ENCODE measurements at regions not wholly inside any gene's neighbourhood (a gene's known extent, or its start where the extent isn't known, plus 50 kb on each side); places are given as distances from the start of the nearest gene placed in this dataset.

- Mint-ChIP-seq H3K36me3 (ENCODE audit: low read depth) (no peaks in the 10 kb centered on the region), H3K4me1 (ENCODE audit: low read depth) (peaks cover 4% of the 10 kb centered on the region), H3K9me3 (ENCODE audit: low read depth) (no peaks in the 10 kb centered on the region), H3K4me3 (ENCODE audit: unreplicated experiment) (no peak overlapping the region), H3K27me3 (ENCODE audit: low read depth) (peaks cover 1% of the 10 kb centered on the region), H3K27ac (ENCODE audit: unreplicated experiment) (no peak overlapping the region)
- no peak for TF ChIP-seq CTCF (IDR thresholded peaks at IDR 0.05)
- DNase-seq (ENCODE audit: low spot score), result no peak
Observed at GRCh38 chr12:108040947-108041346, 88.1 kb upstream of the WSCD2 start.

- H3K9me3 Mint-ChIP-seq (ENCODE audit: low read depth), result no peaks in the 10 kb centered on the region
- H3K27me3 Mint-ChIP-seq (ENCODE audit: low read depth), result peaks cover 7% of the 10 kb centered on the region
- no peak overlapping the region for H3K4me3 Mint-ChIP-seq (ENCODE audit: unreplicated experiment)
- no peak overlapping the region for H3K27ac Mint-ChIP-seq (ENCODE audit: unreplicated experiment)
- no peak for TF ChIP-seq CTCF (IDR thresholded peaks at IDR 0.05)
- H3K36me3 Mint-ChIP-seq (ENCODE audit: low read depth), result no peaks in the 10 kb centered on the region
- DNase-seq (ENCODE audit: low spot score), result no peak
- H3K4me1 Mint-ChIP-seq (ENCODE audit: low read depth), result peaks cover 8% of the 10 kb centered on the region
Observed at GRCh38 chr12:108043286-108043685, 85.8 kb upstream of the WSCD2 start.

GRCh38 chr12:108043750-108044533, 85.1 kb upstream of the WSCD2 start:
- H3K4me3 Mint-ChIP-seq (ENCODE audit: unreplicated experiment), result no peak overlapping the region
- H3K27me3 Mint-ChIP-seq (ENCODE audit: low read depth), result peaks cover 8% of the 10 kb centered on the region
- H3K4me1 Mint-ChIP-seq (ENCODE audit: low read depth), result peaks cover 8% of the 10 kb centered on the region
- no peak overlapping the region for H3K27ac Mint-ChIP-seq (ENCODE audit: unreplicated experiment)
- no peaks in the 10 kb centered on the region for H3K36me3 Mint-ChIP-seq (ENCODE audit: low read depth)
- no peak for DNase-seq (ENCODE audit: low spot score)
- no peaks in the 10 kb centered on the region for H3K9me3 Mint-ChIP-seq (ENCODE audit: low read depth)
- no peak for TF ChIP-seq CTCF (IDR thresholded peaks at IDR 0.05)

- no peak overlapping the region for H3K27ac Mint-ChIP-seq (ENCODE audit: unreplicated experiment)
- no peaks in the 10 kb centered on the region for H3K36me3 Mint-ChIP-seq (ENCODE audit: low read depth)
- peaks cover 5% of the 10 kb centered on the region for H3K4me1 Mint-ChIP-seq (ENCODE audit: low read depth)
- H3K27me3 Mint-ChIP-seq (ENCODE audit: low read depth), result peaks cover 10% of the 10 kb centered on the region
- TF ChIP-seq CTCF (IDR thresholded peaks at IDR 0.05), result no peak
- no peak overlapping the region for H3K4me3 Mint-ChIP-seq (ENCODE audit: unreplicated experiment)
- no peaks in the 10 kb centered on the region for H3K9me3 Mint-ChIP-seq (ENCODE audit: low read depth)
- DNase-seq (ENCODE audit: low spot score), result no peak
Observed at GRCh38 chr12:108046135-108046534, 83.0 kb upstream of the WSCD2 start.

GRCh38 chr12:108046650-108047049, 82.4 kb upstream of the WSCD2 start:
- Mint-ChIP-seq H3K4me1 (ENCODE audit: low read depth) (peaks cover 5% of the 10 kb centered on the region), H3K9me3 (ENCODE audit: low read depth) (no peaks in the 10 kb centered on the region), H3K27ac (ENCODE audit: unreplicated experiment) (no peak overlapping the region), H3K27me3 (ENCODE audit: low read depth) (peaks cover 11% of the 10 kb centered on the region), H3K36me3 (ENCODE audit: low read depth) (no peaks in the 10 kb centered on the region), H3K4me3 (ENCODE audit: unreplicated experiment) (no peak overlapping the region)
- DNase-seq (ENCODE audit: low spot score), result no peak
- TF ChIP-seq CTCF (IDR thresholded peaks at IDR 0.05), result no peak

Data from chondrocyte (in vitro differentiated cells).